A549 (cell line): ENCODE measurements at regions not wholly inside any gene's neighbourhood (a gene's known extent, or its start where the extent isn't known, plus 50 kb on each side); places are given as distances from the start of the nearest gene placed in this dataset.

Experiments used
- ESRRA ChIP-seq: fragments of 150-350 bp; IDR thresholded peaks from 2 replicates; pipeline ENCODE4 v1.6.1; 2014; ENCODE audit warnings: mild to moderate bottlenecking, low read length, borderline replicate concordance
- POLR2A ChIP-seq: IDR thresholded peaks from 2 replicates; pipeline ENCODE4 v1.6.1; 2012; ENCODE audit warnings: mild to moderate bottlenecking, low read length
- RNF2 ChIP-seq: fragments of 200-600 bp; sonication (generic); IDR thresholded peaks from 2 replicates; pipeline ENCODE4 v1.6.1; 2016; ENCODE audit warnings: low read depth, mild to moderate bottlenecking, antibody characterized with exemption, moderate library complexity, borderline replicate concordance
- TFCP2L1 ChIP-seq: fragments of 250-450 bp; sonication (Bioruptor Pico); IDR thresholded peaks from 2 replicates; pipeline ENCODE4 v1.5.0; 2021; ENCODE audit warnings: mild to moderate bottlenecking
- ZFP36 ChIP-seq: fragments of 450-650 bp; IDR thresholded peaks from 2 replicates; pipeline ENCODE4 v1.6.1; 2014; ENCODE audit warnings: borderline replicate concordance; ENCODE audit not compliant: partially characterized antibody
- TF ChIP-seq, protein P1 (sequence below): fragments of >200 bp; sonication (Bioruptor Twin); formaldehyde crosslinking; IDR thresholded peaks from 3 replicates; pipeline ENCODE4 v1.5.1; 2016
- TF ChIP-seq, protein P2 (sequence below): fragments of 200-600 bp; sonication (generic); IDR thresholded peaks from 2 replicates; pipeline ENCODE4 v1.6.1; 2016; ENCODE audit warnings: antibody characterized with exemption, mild to moderate bottlenecking, moderate library complexity
- TF ChIP-seq, protein P3 (sequence below): IDR thresholded peaks from 2 replicates; pipeline ENCODE4 v1.6.1; 2012

DNA sequence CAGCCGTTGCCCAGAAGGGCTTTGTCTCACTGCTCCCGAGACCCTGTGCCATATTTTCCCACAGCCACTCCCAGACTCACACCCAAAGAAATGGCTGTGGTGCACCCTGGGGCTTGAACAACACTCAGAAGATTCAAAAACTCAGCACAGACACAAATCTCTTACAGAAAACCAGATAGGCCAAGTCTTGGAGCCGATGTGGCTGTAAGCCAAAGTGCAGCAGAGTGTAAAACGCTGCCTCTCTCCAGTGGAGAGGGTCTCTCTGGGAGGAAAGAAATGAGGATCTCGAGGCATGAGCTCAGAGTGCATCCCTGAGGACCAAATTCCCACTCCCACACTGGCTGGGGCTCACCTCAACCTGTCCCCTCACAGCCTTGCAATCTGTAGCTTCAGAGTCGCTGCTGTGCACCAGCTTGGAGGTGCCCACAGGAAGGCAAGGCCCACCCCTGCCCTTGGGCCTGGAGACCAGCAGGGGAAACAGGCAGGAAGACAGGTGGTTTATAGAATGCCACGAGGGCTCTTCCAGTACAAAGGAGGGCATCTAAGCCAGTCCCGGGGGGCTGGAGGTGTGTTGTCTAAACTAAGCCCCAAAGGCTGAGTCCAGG, 171.3 kb upstream of the AJAP1 start:
- TF ChIP-seq ESRRA (no peak), POLR2A (no peak), RNF2 (no peak), ZFP36 (no peak), TFCP2L1 (CRISPR knock-in tag) (no peak)
- TF ChIP-seq, protein P1, sequence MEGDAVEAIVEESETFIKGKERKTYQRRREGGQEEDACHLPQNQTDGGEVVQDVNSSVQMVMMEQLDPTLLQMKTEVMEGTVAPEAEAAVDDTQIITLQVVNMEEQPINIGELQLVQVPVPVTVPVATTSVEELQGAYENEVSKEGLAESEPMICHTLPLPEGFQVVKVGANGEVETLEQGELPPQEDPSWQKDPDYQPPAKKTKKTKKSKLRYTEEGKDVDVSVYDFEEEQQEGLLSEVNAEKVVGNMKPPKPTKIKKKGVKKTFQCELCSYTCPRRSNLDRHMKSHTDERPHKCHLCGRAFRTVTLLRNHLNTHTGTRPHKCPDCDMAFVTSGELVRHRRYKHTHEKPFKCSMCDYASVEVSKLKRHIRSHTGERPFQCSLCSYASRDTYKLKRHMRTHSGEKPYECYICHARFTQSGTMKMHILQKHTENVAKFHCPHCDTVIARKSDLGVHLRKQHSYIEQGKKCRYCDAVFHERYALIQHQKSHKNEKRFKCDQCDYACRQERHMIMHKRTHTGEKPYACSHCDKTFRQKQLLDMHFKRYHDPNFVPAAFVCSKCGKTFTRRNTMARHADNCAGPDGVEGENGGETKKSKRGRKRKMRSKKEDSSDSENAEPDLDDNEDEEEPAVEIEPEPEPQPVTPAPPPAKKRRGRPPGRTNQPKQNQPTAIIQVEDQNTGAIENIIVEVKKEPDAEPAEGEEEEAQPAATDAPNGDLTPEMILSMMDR = no peak
- TF ChIP-seq, protein P2, sequence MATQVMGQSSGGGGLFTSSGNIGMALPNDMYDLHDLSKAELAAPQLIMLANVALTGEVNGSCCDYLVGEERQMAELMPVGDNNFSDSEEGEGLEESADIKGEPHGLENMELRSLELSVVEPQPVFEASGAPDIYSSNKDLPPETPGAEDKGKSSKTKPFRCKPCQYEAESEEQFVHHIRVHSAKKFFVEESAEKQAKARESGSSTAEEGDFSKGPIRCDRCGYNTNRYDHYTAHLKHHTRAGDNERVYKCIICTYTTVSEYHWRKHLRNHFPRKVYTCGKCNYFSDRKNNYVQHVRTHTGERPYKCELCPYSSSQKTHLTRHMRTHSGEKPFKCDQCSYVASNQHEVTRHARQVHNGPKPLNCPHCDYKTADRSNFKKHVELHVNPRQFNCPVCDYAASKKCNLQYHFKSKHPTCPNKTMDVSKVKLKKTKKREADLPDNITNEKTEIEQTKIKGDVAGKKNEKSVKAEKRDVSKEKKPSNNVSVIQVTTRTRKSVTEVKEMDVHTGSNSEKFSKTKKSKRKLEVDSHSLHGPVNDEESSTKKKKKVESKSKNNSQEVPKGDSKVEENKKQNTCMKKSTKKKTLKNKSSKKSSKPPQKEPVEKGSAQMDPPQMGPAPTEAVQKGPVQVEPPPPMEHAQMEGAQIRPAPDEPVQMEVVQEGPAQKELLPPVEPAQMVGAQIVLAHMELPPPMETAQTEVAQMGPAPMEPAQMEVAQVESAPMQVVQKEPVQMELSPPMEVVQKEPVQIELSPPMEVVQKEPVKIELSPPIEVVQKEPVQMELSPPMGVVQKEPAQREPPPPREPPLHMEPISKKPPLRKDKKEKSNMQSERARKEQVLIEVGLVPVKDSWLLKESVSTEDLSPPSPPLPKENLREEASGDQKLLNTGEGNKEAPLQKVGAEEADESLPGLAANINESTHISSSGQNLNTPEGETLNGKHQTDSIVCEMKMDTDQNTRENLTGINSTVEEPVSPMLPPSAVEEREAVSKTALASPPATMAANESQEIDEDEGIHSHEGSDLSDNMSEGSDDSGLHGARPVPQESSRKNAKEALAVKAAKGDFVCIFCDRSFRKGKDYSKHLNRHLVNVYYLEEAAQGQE = no peak
- TF ChIP-seq, protein P3, sequence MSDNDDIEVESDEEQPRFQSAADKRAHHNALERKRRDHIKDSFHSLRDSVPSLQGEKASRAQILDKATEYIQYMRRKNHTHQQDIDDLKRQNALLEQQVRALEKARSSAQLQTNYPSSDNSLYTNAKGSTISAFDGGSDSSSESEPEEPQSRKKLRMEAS = no peak
